Head of caudate nucleus (tissue), 42 donors: ENCODE measurements at regions not wholly inside any gene's neighbourhood (a gene's known extent, or its start where the extent isn't known, plus 50 kb on each side); places are given as distances from the start of the nearest gene placed in this dataset.

ENCODE experiments used
- DNase-seq, 42 donors: peaks; one replicate each; pipeline versions ENCODE4 v3.0.0 to v3.0.0-alpha.2; 2020 to 2021; ENCODE audit warnings: mixed read lengths in 7 of 42
- intact Hi-C: fragments of 100-400 bp; cut with DNase I; formaldehyde crosslinking; loops from one replicate; pipeline ENCODE4 v1.15.0; 2022

DNA sequence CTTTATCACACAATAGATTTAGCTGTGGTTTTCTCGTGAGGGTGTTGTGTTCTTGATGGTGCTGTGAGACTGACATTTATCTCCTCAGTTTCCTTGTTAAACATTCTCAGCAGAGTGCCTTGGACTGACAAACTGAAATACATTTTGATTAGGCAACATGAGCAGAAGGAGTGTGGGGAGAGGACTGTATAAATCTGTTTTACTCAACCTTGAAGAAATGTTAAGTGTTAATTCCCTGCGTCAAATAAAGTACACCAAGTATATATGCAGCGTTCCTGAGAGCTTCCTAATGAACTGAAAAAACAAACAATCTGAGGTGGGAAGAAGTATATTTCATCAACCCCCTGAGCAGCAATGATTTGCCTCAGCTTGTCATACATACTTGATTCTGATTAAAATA, 540.3 kb upstream of the B3GALT2 start:
- no peak for DNase-seq
- intact Hi-C loops: no loop called here

- intact Hi-C loops: no loop called here
- no peak for DNase-seq
Measured at GRCh38 chr1:193712392-193712791, 526.0 kb upstream of the B3GALT2 start.

DNA sequence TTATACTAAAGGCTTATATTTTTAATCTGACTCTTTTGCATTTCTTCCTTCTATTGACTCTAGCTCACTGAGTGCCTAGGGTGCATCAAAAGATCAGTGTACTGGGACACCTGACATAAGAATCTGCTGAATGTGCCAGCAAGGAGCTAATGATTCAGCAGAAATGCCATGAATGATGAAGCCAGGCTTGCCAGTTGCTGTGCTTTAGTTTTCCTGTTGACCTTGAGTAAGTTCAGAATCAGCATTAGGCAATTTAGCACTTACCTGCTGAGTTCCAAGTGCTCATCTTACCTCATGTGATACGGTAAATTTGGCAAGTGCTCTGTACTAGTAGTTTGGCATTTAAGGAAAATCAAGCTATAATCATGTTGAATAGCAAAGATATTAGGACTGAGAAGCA, 523.2 kb upstream of the B3GALT2 start:
- no peak for DNase-seq
- intact Hi-C loops: no loop called here

- DNase-seq: no peak
- intact Hi-C loops: no loop called here
Measured at GRCh38 chr1:193707271-193708021, 521.0 kb upstream of the B3GALT2 start.

GRCh38 chr1:193706766-193707165, 520.4 kb upstream of the B3GALT2 start:
- DNase-seq: no peak
- intact Hi-C loops: no loop called here

- intact Hi-C loops: no loop called here
- DNase-seq: no peak
Measured at GRCh38 chr1:193705554-193705981, 519.2 kb upstream of the B3GALT2 start.

DNA sequence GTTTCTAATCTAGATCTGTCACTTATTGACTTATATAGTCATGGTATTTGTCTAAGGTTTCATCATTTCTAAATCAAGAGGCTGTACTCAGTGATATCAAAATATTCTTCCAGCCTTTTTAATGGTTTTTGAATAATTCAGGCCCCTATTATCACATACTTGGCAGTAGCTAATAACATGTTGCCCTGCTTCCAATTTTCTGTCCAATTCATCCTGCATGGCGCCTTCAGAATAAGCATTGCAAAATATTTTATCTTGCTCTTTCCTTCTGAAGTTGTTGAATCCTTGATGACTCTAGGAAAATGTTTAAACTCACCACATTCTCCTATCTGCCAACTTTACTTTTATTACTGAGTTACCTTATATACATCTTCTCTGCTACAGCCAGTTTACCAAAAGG, 517.2 kb upstream of the B3GALT2 start:
- no peak for DNase-seq
- intact Hi-C loops: no loop called here

DNA sequence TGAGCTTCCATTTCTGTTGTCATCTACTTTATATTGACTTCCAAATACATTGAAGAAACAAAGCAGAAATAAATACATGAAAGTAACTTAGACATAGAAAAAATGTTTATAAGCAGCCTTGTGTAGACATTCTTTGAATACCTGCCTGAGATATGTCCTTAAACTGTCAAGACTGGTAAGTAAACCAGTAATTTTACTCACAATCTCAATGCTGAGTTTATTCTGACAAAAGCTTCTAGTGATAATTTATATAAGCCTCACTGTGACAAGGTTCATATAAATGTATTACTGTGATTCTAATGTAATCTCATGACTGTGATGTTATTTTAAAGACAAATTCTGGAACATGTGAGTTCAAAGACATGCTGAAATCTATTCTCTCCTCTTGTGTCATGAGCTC, 516.7 kb upstream of the B3GALT2 start:
- DNase-seq: no peak

DNA sequence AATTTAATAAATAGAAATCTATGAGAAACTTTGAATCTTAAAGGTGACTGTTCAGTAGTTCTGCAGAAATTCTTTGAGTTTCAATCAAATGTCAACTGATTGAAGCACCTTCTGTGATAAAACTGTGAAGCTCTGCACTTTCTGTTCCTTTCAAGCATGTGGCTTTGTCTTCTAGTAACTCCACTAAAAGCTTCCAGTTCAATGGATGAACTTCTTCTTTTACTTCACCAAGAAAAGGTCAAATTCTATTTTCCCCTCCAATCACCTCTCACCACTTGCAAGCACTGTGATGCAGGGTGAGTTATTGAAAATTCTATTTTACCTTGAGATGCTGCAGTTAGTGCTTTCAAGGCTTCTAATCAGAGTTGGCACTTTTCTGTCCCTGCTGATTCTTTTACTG, 515.3 kb upstream of the B3GALT2 start:
- no peak for DNase-seq
- intact Hi-C loops: no loop called here

More for the DNA sequence above, 516.7 kb upstream of the B3GALT2 start:
- intact Hi-C loops: no loop called here

GRCh38 chr1:193700710-193701355, 514.4 kb upstream of the B3GALT2 start:
- intact Hi-C loops: no loop called here
- DNase-seq: no peak

GRCh38 chr1:193699261-193699660, 512.8 kb upstream of the B3GALT2 start:
- intact Hi-C loops: no loop called here
- DNase-seq: no peak

- no peak for DNase-seq
- intact Hi-C loops: no loop called here
Measured at GRCh38 chr1:193697776-193698175, 511.4 kb upstream of the B3GALT2 start.

- no peak for DNase-seq
Measured at GRCh38 chr1:193697115-193697762, 510.8 kb upstream of the B3GALT2 start.

DNA sequence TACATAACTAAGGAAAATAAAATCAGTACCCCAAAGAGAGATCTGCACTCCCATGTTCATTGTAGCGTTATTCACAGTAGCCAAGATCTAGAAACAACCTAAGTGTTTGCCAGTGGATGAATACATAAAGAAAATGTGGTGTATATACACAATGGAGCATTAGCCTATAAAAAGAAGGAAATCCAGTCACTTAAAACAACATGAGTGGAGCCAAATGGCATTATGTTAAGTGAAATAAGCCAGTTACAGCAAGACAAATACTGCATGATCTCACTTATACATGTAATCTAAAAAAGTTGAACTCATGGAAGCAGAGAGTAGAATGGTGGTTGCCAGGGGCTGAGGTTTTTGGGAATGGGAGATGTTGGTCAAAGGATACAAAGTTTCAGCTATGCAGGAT, 508.3 kb upstream of the B3GALT2 start:
- intact Hi-C loops: no loop called here

More at GRCh38 chr1:193697115-193697762, 510.8 kb upstream of the B3GALT2 start:
- intact Hi-C loops: no loop called here

GRCh38 chr1:193685986-193686385, 499.6 kb upstream of the B3GALT2 start:
- intact Hi-C loops: no loop called here
- DNase-seq: no peak

More for the DNA sequence above, 508.3 kb upstream of the B3GALT2 start:
- DNase-seq: no peak

- no peak for DNase-seq
- intact Hi-C loops: no loop called here
Measured at GRCh38 chr1:193681422-193681821, 495.0 kb upstream of the B3GALT2 start.

GRCh38 chr1:193680924-193681316, 494.5 kb upstream of the B3GALT2 start:
- no peak for DNase-seq
- intact Hi-C loops: no loop called here

GRCh38 chr1:193680247-193680923, 494.0 kb upstream of the B3GALT2 start:
- DNase-seq: no peak
- intact Hi-C loops: no loop called here

DNA sequence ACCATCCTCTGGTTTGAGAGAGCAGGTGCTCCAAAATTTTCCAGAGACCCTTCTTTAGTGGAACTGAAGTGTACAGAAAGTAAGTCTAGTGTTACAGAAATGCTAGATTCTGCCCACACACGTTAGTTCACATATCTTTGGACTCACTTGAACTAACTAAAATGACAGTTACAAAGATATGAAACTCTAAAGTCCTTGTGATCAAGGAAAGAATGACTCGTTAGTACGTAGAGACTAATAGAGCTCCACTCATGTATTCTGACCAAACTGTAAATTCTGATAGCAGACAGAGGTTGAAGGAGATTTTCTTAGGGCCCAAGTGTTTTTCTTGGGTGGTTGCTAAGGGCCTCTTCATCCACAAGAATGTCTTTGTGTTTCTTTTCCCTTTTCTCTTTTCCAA, 491.5 kb upstream of the B3GALT2 start:
- DNase-seq: no peak
- intact Hi-C loops: no loop called here

GRCh38 chr1:193676996-193677549, 490.7 kb upstream of the B3GALT2 start:
- no peak for DNase-seq
- intact Hi-C loops: no loop called here
